Adipocyte (in vitro differentiated cells): ENCODE measurements at regions not wholly inside any gene's neighbourhood (a gene's known extent, or its start where the extent isn't known, plus 50 kb on each side); places are given as distances from the start of the nearest gene placed in this dataset.

Experiments used
- DNase-seq: peaks from one replicate; pipeline ENCODE4 v3.0.0-alpha.2; 2015; ENCODE audit warnings: low read depth
- H3K27me3 ChIP-seq: replicated peaks from 2 replicates; pipeline ENCODE4 v1.7.0; 2013; ENCODE audit warnings: mild to moderate bottlenecking, low read length, moderate library complexity; ENCODE audit not compliant: control insufficient read depth, insufficient read depth
- H3K36me3 ChIP-seq: 2 replicates; pipeline ENCODE4 v1.7.0; 2013; ENCODE audit warnings: low read length, mild to moderate bottlenecking, moderate library complexity; ENCODE audit not compliant: control insufficient read depth, insufficient read depth, severe bottlenecking
- H3K4me1 ChIP-seq: 2 replicates; pipeline ENCODE4 v1.7.0; 2013; ENCODE audit warnings: mild to moderate bottlenecking, low read length, moderate library complexity; ENCODE audit not compliant: control insufficient read depth, insufficient read depth
- H3K4me3 ChIP-seq: 2 replicates; pipeline ENCODE4 v1.7.0; 2013; ENCODE audit warnings: mild to moderate bottlenecking, low read length, moderate library complexity
- H3K9ac ChIP-seq: 2 replicates; pipeline ENCODE4 v1.7.0; 2013; ENCODE audit warnings: mild to moderate bottlenecking, low read length, moderate library complexity
- H3K9me3 ChIP-seq: 2 replicates; pipeline ENCODE4 v1.7.0; 2013; ENCODE audit warnings: mild to moderate bottlenecking, low read length, moderate library complexity; ENCODE audit not compliant: control insufficient read depth

- no peaks in the 10 kb centered on the region for H3K36me3 ChIP-seq
- DNase-seq = no peak
- H3K4me3 ChIP-seq = no peak overlapping the region
- no peak overlapping the region for H3K9ac ChIP-seq
- H3K27me3 ChIP-seq = no peaks in the 10 kb centered on the region
- no peaks in the 10 kb centered on the region for H3K9me3 ChIP-seq
- no peaks in the 10 kb centered on the region for H3K4me1 ChIP-seq
These were observed 113.2 kb upstream of the SPRY1 start for GRCh38 chr4:123283371-123283895.

- Histone ChIP-seq H3K9me3 (no peaks in the 10 kb centered on the region), H3K9ac (no peak overlapping the region), H3K4me1 (no peaks in the 10 kb centered on the region), H3K4me3 (no peak overlapping the region), H3K27me3 (no peaks in the 10 kb centered on the region), H3K36me3 (no peaks in the 10 kb centered on the region)
- DNase-seq = peak; percentile 48
These were observed 112.4 kb upstream of the SPRY1 start for GRCh38 chr4:123284168-123284567.

- Histone ChIP-seq H3K36me3 (no peaks in the 10 kb centered on the region), H3K4me1 (no peaks in the 10 kb centered on the region), H3K4me3 (no peak overlapping the region), H3K9ac (no peak overlapping the region), H3K9me3 (peaks cover 9% of the 10 kb centered on the region), H3K27me3 (no peaks in the 10 kb centered on the region)
- DNase-seq = no peak
These were observed 109.6 kb upstream of the SPRY1 start for GRCh38 chr4:123286903-123287466.

GRCh38 chr4:123288309-123289025, 108.1 kb upstream of the SPRY1 start:
- Histone ChIP-seq H3K4me1 (no peaks in the 10 kb centered on the region), H3K4me3 (no peak overlapping the region), H3K9me3 (peaks cover 14% of the 10 kb centered on the region), H3K9ac (no peak overlapping the region), H3K27me3 (no peaks in the 10 kb centered on the region), H3K36me3 (no peaks in the 10 kb centered on the region)
- DNase-seq = no peak

GRCh38 chr4:123291329-123291728, 105.3 kb upstream of the SPRY1 start:
- no peak overlapping the region for H3K9ac ChIP-seq
- peaks cover 14% of the 10 kb centered on the region for H3K9me3 ChIP-seq
- H3K27me3 ChIP-seq = no peaks in the 10 kb centered on the region
- no peaks in the 10 kb centered on the region for H3K36me3 ChIP-seq
- no peak for DNase-seq
- H3K4me1 ChIP-seq = peaks cover 12% of the 10 kb centered on the region
- H3K4me3 ChIP-seq = peak overlapping the region; percentile 41

- peak overlapping the region; percentile 69 for H3K9ac ChIP-seq
- no peaks in the 10 kb centered on the region for H3K9me3 ChIP-seq
- H3K27me3 ChIP-seq = no peaks in the 10 kb centered on the region
- peaks cover 54% of the 10 kb centered on the region for H3K4me1 ChIP-seq
- no peak for DNase-seq
- H3K36me3 ChIP-seq = no peaks in the 10 kb centered on the region
- no peak overlapping the region for H3K4me3 ChIP-seq
These were observed 98.8 kb upstream of the SPRY1 start for GRCh38 chr4:123297836-123298235.

GRCh38 chr4:123298261-123298660, 98.3 kb upstream of the SPRY1 start:
- DNase-seq = peak; percentile 19
- Histone ChIP-seq H3K27me3 (no peaks in the 10 kb centered on the region), H3K9ac (peak overlapping the region; percentile 69), H3K9me3 (no peaks in the 10 kb centered on the region), H3K36me3 (no peaks in the 10 kb centered on the region), H3K4me1 (peaks cover 54% of the 10 kb centered on the region), H3K4me3 (no peak overlapping the region)

GRCh38 chr4:123298801-123299200, 97.8 kb upstream of the SPRY1 start:
- H3K9ac ChIP-seq = peak overlapping the region; percentile 69
- H3K4me1 ChIP-seq = peaks cover 54% of the 10 kb centered on the region
- no peaks in the 10 kb centered on the region for H3K36me3 ChIP-seq
- DNase-seq = peak; percentile 14
- no peaks in the 10 kb centered on the region for H3K27me3 ChIP-seq
- H3K9me3 ChIP-seq = no peaks in the 10 kb centered on the region
- H3K4me3 ChIP-seq = peak overlapping the region; percentile 40

- H3K9me3 ChIP-seq = no peaks in the 10 kb centered on the region
- peaks cover 54% of the 10 kb centered on the region for H3K4me1 ChIP-seq
- H3K36me3 ChIP-seq = no peaks in the 10 kb centered on the region
- DNase-seq = peak; percentile 96
- peak overlapping the region; percentile 40 for H3K4me3 ChIP-seq
- peak overlapping the region; percentile 69 for H3K9ac ChIP-seq
- H3K27me3 ChIP-seq = no peaks in the 10 kb centered on the region
These were observed 97.3 kb upstream of the SPRY1 start for GRCh38 chr4:123299212-123299691.

GRCh38 chr4:123300222-123301039, 96.2 kb upstream of the SPRY1 start:
- no peak for DNase-seq

GRCh38 chr4:123301923-123302322, 94.7 kb upstream of the SPRY1 start:
- H3K36me3 ChIP-seq = no peaks in the 10 kb centered on the region
- peaks cover 36% of the 10 kb centered on the region for H3K4me1 ChIP-seq
- H3K9ac ChIP-seq = no peak overlapping the region
- no peak overlapping the region for H3K4me3 ChIP-seq
- H3K9me3 ChIP-seq = no peaks in the 10 kb centered on the region
- DNase-seq = no peak
- no peaks in the 10 kb centered on the region for H3K27me3 ChIP-seq

More at GRCh38 chr4:123300222-123301039, 96.2 kb upstream of the SPRY1 start:
- Histone ChIP-seq H3K9me3 (no peaks in the 10 kb centered on the region), H3K4me3 (no peak overlapping the region), H3K36me3 (no peaks in the 10 kb centered on the region), H3K9ac (peak overlapping the region; percentile 70), H3K27me3 (no peaks in the 10 kb centered on the region), H3K4me1 (peaks cover 48% of the 10 kb centered on the region)
